ENCODE measurements at regions not wholly inside any gene's neighbourhood (a gene's known extent, or its start where the extent isn't known, plus 50 kb on each side); places are given as distances from the start of the nearest gene placed in this dataset.

DNA sequence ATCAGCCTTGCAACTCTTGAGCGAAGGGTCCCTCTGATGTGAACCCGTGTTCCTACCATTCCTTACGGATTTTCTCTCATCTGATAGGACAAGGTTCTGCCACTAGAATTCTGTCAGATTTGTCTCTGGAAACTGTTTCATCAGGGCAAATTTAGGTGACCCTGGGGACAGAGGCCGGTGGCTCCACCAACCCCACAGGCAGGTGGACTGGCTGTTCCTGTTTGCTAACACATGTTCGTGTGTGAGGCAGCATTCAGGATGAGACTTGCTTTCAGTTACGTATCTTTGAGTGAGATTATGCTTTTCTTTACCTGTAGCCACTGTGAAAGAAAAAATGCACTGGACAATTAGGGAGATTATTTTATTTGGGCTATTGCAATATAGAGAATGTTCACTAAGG lies 449.9 kb downstream of the INHBA start:
- DNase-seq = no peak
- Histone ChIP-seq H3K27me3 (no peaks in the 10 kb centered on the region), H3K4me3 (no peak overlapping the region), H3K9me3 (no peaks in the 10 kb centered on the region), H3K4me1 (no peaks in the 10 kb centered on the region), H3K27ac (no peak overlapping the region), H3K36me3 (no peaks in the 10 kb centered on the region)
- TF ChIP-seq POLR2A (IDR thresholded peaks at IDR 0.05) (no peak), EP300 (IDR thresholded peaks at IDR 0.05) (no peak), POLR2AphosphoS5 (IDR thresholded peaks at IDR 0.05) (no peak)
- TF ChIP-seq, protein P1, sequence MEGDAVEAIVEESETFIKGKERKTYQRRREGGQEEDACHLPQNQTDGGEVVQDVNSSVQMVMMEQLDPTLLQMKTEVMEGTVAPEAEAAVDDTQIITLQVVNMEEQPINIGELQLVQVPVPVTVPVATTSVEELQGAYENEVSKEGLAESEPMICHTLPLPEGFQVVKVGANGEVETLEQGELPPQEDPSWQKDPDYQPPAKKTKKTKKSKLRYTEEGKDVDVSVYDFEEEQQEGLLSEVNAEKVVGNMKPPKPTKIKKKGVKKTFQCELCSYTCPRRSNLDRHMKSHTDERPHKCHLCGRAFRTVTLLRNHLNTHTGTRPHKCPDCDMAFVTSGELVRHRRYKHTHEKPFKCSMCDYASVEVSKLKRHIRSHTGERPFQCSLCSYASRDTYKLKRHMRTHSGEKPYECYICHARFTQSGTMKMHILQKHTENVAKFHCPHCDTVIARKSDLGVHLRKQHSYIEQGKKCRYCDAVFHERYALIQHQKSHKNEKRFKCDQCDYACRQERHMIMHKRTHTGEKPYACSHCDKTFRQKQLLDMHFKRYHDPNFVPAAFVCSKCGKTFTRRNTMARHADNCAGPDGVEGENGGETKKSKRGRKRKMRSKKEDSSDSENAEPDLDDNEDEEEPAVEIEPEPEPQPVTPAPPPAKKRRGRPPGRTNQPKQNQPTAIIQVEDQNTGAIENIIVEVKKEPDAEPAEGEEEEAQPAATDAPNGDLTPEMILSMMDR (IDR thresholded peaks at IDR 0.05) = no peak
- WGBS, 5 donors = 72 to 94% (median 86%) methylated on average over 6 of the region's 6 CpGs
- intact Hi-C loops (cut with DNase I; ENCODE audit: low total_unique reads) = no loop called here

GRCh38 chr7:41252551-41252950 lies 450.3 kb downstream of the INHBA start:
- Histone ChIP-seq H3K27ac (no peak overlapping the region), H3K9me3 (no peaks in the 10 kb centered on the region), H3K4me1 (no peaks in the 10 kb centered on the region), H3K4me3 (no peak overlapping the region), H3K36me3 (no peaks in the 10 kb centered on the region), H3K27me3 (no peaks in the 10 kb centered on the region)
- DNase-seq = no peak
- intact Hi-C loops (cut with DNase I; ENCODE audit: low total_unique reads) = no loop called here
- 38 to 58% (median 50%) methylated on average over 1 of the region's 1 CpG for WGBS, 5 donors
- TF ChIP-seq, protein P1 (IDR thresholded peaks at IDR 0.05) = no peak
- TF ChIP-seq POLR2AphosphoS5 (IDR thresholded peaks at IDR 0.05) (no peak), EP300 (IDR thresholded peaks at IDR 0.05) (no peak), POLR2A (IDR thresholded peaks at IDR 0.05) (no peak)

- Histone ChIP-seq H3K4me1 (no peaks in the 10 kb centered on the region), H3K27me3 (no peaks in the 10 kb centered on the region), H3K27ac (no peak overlapping the region), H3K4me3 (no peak overlapping the region), H3K36me3 (no peaks in the 10 kb centered on the region), H3K9me3 (no peaks in the 10 kb centered on the region)
- intact Hi-C loops (cut with DNase I; ENCODE audit: low total_unique reads) = no loop called here
- DNase-seq = no peak
- TF ChIP-seq POLR2AphosphoS5 (IDR thresholded peaks at IDR 0.05) = no peak
- 66 to 83% (median 80%) methylated on average over 5 of the region's 5 CpGs for WGBS, 5 donors
These were observed 455.6 kb downstream of the INHBA start for GRCh38 chr7:41247143-41247865.

- Histone ChIP-seq H3K27ac (no peak overlapping the region), H3K4me1 (no peaks in the 10 kb centered on the region), H3K4me3 (no peak overlapping the region), H3K27me3 (no peaks in the 10 kb centered on the region), H3K36me3 (no peaks in the 10 kb centered on the region), H3K9me3 (no peaks in the 10 kb centered on the region)
- intact Hi-C loops (cut with DNase I; ENCODE audit: low total_unique reads) = no loop called here
- no peak for DNase-seq
- TF ChIP-seq POLR2AphosphoS5 (IDR thresholded peaks at IDR 0.05) = no peak
- TF ChIP-seq, protein P1 (IDR thresholded peaks at IDR 0.05) = no peak
- no peak for TF ChIP-seq POLR2A (IDR thresholded peaks at IDR 0.05)
- TF ChIP-seq EP300 (IDR thresholded peaks at IDR 0.05) = no peak
- WGBS, 5 donors = 69 to 95% (median 81%) methylated on average over 1 of the region's 1 CpG
These were observed 457.0 kb downstream of the INHBA start for GRCh38 chr7:41245916-41246315.

DNA sequence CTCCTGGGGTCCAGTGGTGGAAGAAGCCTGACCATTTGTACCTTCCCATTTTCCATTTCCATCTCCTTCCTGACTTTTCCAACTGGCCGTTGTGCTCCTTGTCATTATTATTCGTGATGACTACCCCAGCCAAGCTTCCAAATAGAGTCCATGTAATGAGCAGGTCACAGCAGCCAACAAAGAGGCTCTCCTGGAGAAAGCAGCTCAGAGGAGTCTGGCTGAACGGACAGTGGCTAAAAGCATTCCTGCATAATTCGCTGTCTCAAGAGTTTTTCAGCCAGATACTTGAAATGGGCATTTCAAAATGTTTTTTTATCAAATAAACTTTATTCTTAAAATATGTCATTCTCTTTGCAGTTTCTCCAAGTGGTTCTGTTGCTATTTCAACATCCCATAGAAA lies 458.6 kb downstream of the INHBA start:
- 60 to 80% (median 69%) methylated on average over 4 of the region's 4 CpGs for WGBS, 5 donors
- intact Hi-C loops (cut with DNase I; ENCODE audit: low total_unique reads) = no loop called here
- Histone ChIP-seq H3K4me1 (no peaks in the 10 kb centered on the region), H3K4me3 (no peak overlapping the region), H3K27me3 (no peaks in the 10 kb centered on the region), H3K9me3 (no peaks in the 10 kb centered on the region), H3K36me3 (no peaks in the 10 kb centered on the region), H3K27ac (no peak overlapping the region)
- TF ChIP-seq, protein P1 (IDR thresholded peaks at IDR 0.05) = no peak
- no peak for DNase-seq

Measured in stomach (tissue), 8 donors.